ENCODE measurements at regions not wholly inside any gene's neighbourhood (a gene's known extent, or its start where the extent isn't known, plus 50 kb on each side); places are given as distances from the start of the nearest gene placed in this dataset.

- Mint-ChIP-seq H3K9me3 (no peaks in the 10 kb centered on the region), H3K27ac (no peak overlapping the region), H3K4me3 (no peak overlapping the region), H3K36me3 (no peaks in the 10 kb centered on the region), H3K4me1 (no peaks in the 10 kb centered on the region), H3K27me3 (peaks cover 3 to 4% of the 10 kb centered on the region in 2 donors)
- no peak for DNase-seq
- ChIA-PET POLR2A (no interaction called here), CTCF (interaction anchor here (0.7 kb wide), 1 partner anchor 20 kb away, joined by 3 read pairs; no protein-coding TSS in a partner anchor)
- Histone ChIP-seq H3K4me3 (ENCODE audit: low read length) (no peak overlapping the region), H3K27ac (ENCODE audit: low read depth, low read length) (no peak overlapping the region), H3K4me1 (ENCODE audit: insufficient read depth, low read length) (no peaks in the 10 kb centered on the region), H3K36me3 (ENCODE audit: insufficient read depth, low read length) (no peaks in the 10 kb centered on the region), H3K9me3 (ENCODE audit: low read length) (no peaks in the 10 kb centered on the region), H3K27me3 (ENCODE audit: insufficient read depth, low read length, poor library complexity, severe bottlenecking) (no peaks in the 10 kb centered on the region)
These were observed 57.4 kb upstream of the HAPSTR1 start for GRCh38 chr16:9034056-9034455.

- Histone ChIP-seq H3K4me3 (ENCODE audit: low read length) (no peak overlapping the region), H3K36me3 (ENCODE audit: insufficient read depth, low read length) (no peaks in the 10 kb centered on the region), H3K4me1 (ENCODE audit: insufficient read depth, low read length) (no peaks in the 10 kb centered on the region), H3K27ac (ENCODE audit: low read depth, low read length) (no peak overlapping the region), H3K9me3 (ENCODE audit: low read length) (no peaks in the 10 kb centered on the region), H3K27me3 (ENCODE audit: insufficient read depth, low read length, poor library complexity, severe bottlenecking) (no peaks in the 10 kb centered on the region)
- Mint-ChIP-seq H3K27ac (no peak overlapping the region), H3K27me3 (peaks cover 1 to 3% of the 10 kb centered on the region in 2 donors), H3K36me3 (no peaks in the 10 kb centered on the region), H3K9me3 (no peaks in the 10 kb centered on the region), H3K4me3 (no peak overlapping the region), H3K4me1 (no peaks in the 10 kb centered on the region)
- CTCF ChIA-PET = no interaction called here
- DNase-seq = no peak
- POLR2A ChIA-PET = no interaction called here
These were observed 55.4 kb upstream of the HAPSTR1 start for GRCh38 chr16:9035996-9036395.

- CTCF ChIA-PET = interaction anchor here (1.2 kb wide), 1 partner anchor 31 kb away, joined by 5 read pairs; no protein-coding TSS in a partner anchor
- H3K4me1 ChIP-seq (ENCODE audit: insufficient read depth, low read length) = no peaks in the 10 kb centered on the region
- no peaks in the 10 kb centered on the region for H3K36me3 ChIP-seq (ENCODE audit: insufficient read depth, low read length)
- Mint-ChIP-seq H3K9me3 (no peaks in the 10 kb centered on the region), H3K27me3 (peaks cover 0 to 2% of the 10 kb centered on the region in 2 donors), H3K27ac (peak overlapping the region in 1 of 8 donors; percentile 27), H3K4me3 (no peak overlapping the region), H3K4me1 (no peaks in the 10 kb centered on the region), H3K36me3 (no peaks in the 10 kb centered on the region)
- no peaks in the 10 kb centered on the region for H3K27me3 ChIP-seq (ENCODE audit: insufficient read depth, low read length, poor library complexity, severe bottlenecking)
- POLR2A ChIA-PET = no interaction called here
- no peak overlapping the region for H3K4me3 ChIP-seq (ENCODE audit: low read length)
- no peak overlapping the region for H3K27ac ChIP-seq (ENCODE audit: low read depth, low read length)
- no peak for DNase-seq
- H3K9me3 ChIP-seq (ENCODE audit: low read length) = no peaks in the 10 kb centered on the region
These were observed 52.2 kb upstream of the HAPSTR1 start for GRCh38 chr16:9039210-9039609.

GRCh38 chr16:9040800-9041412 is 50.5 kb upstream of the HAPSTR1 start:
- no peak for DNase-seq
- POLR2A ChIA-PET = no interaction called here
- no peaks in the 10 kb centered on the region for H3K4me1 ChIP-seq (ENCODE audit: insufficient read depth, low read length)
- Mint-ChIP-seq H3K36me3 (no peaks in the 10 kb centered on the region), H3K27ac (no peak overlapping the region), H3K27me3 (peaks cover 0 to 4% of the 10 kb centered on the region in 2 donors), H3K4me1 (no peaks in the 10 kb centered on the region), H3K9me3 (no peaks in the 10 kb centered on the region), H3K4me3 (no peak overlapping the region)
- H3K27me3 ChIP-seq (ENCODE audit: insufficient read depth, low read length, poor library complexity, severe bottlenecking) = no peaks in the 10 kb centered on the region
- H3K27ac ChIP-seq (ENCODE audit: low read depth, low read length) = no peak overlapping the region
- no peaks in the 10 kb centered on the region for H3K9me3 ChIP-seq (ENCODE audit: low read length)
- CTCF ChIA-PET = no interaction called here
- H3K36me3 ChIP-seq (ENCODE audit: insufficient read depth, low read length) = no peaks in the 10 kb centered on the region
- H3K4me3 ChIP-seq (ENCODE audit: low read length) = no peak overlapping the region
